A673 (cell line): ENCODE measurements at regions not wholly inside any gene's neighbourhood (a gene's known extent, or its start where the extent isn't known, plus 50 kb on each side); places are given as distances from the start of the nearest gene placed in this dataset.

Experiments
- BruUV-seq: library from RNA; stranded (reverse); fragments of 400-500 nt; replicated peaks from 2 replicates; lab custom pipeline; 2021; lab: Mats Ljungman, UMichigan
- CTCF ChIA-PET: fragments of 300-600 bp; sonication (Branson Sonifier 250); formaldehyde crosslinking; loops from one replicate; lab custom pipeline; 2022; ENCODE audit warnings: antibody characterized with exemption; lab: Charles Lee
- POLR2A ChIA-PET: fragments of 300-600 bp; sonication (Branson Sonifier 250); formaldehyde crosslinking; loops from one replicate; lab custom pipeline; 2022; ENCODE audit warnings: antibody characterized with exemption; ENCODE audit not compliant: low non-redundant PET; lab: Charles Lee
- DNase-seq: peaks from one replicate; pipeline ENCODE4 v3.0.0-alpha.2; 2015; ENCODE audit warnings: low spot score
- H3K27ac ChIP-seq: fragments of 200-600 bp; sonication (generic); 2 replicates; pipeline ENCODE4 v1.5.1; 2016; ENCODE audit warnings: mixed run types, low read depth, mild to moderate bottlenecking, mixed read lengths, antibody characterized with exemption, low read length; ENCODE audit not compliant: poor library complexity, severe bottlenecking
- H3K27me3 ChIP-seq: fragments of 200-600 bp; sonication (generic); replicated peaks from 2 replicates; pipeline ENCODE4 v1.6.1; 2017; ENCODE audit warnings: mixed run types, low read depth, mild to moderate bottlenecking, mixed read lengths, antibody characterized with exemption, low read length; ENCODE audit not compliant: insufficient read depth, poor library complexity
- H3K36me3 ChIP-seq: fragments of 200-600 bp; sonication (generic); 2 replicates; pipeline ENCODE4 v1.6.1; 2016; ENCODE audit warnings: mixed run types, mild to moderate bottlenecking, mixed read lengths, antibody characterized with exemption, low read length; ENCODE audit not compliant: insufficient read depth, poor library complexity, severe bottlenecking
- H3K4me1 ChIP-seq: fragments of 200-600 bp; sonication (generic); 2 replicates; pipeline ENCODE4 v1.6.1; 2017; ENCODE audit warnings: mixed run types, mild to moderate bottlenecking, mixed read lengths, antibody characterized with exemption, low read length; ENCODE audit not compliant: insufficient read depth, poor library complexity, severe bottlenecking
- H3K4me3 ChIP-seq: fragments of 200-600 bp; sonication (generic); 2 replicates; pipeline ENCODE4 v1.5.1; 2016; ENCODE audit warnings: low read depth, mixed run types, mild to moderate bottlenecking, mixed read lengths, low read length; ENCODE audit not compliant: poor library complexity, severe bottlenecking
- H3K9me3 ChIP-seq: fragments of 200-600 bp; sonication (generic); 2 replicates; pipeline ENCODE4 v1.6.1; 2016; ENCODE audit warnings: mixed run types, low read depth, mild to moderate bottlenecking, mixed read lengths, antibody characterized with exemption, low read length; ENCODE audit not compliant: poor library complexity, severe bottlenecking
- CTCF ChIP-seq: fragments of 300-800, 200-600 bp; sonication (generic); conservative IDR thresholded peaks from 2 replicates; pipeline ENCODE4 v1.5.1; 2017; ENCODE audit warnings: low read depth, mild to moderate bottlenecking, antibody characterized with exemption, low read length, moderate library complexity, mixed read lengths
- EZH2 ChIP-seq: fragments of 200-600 bp; sonication (generic); IDR thresholded peaks from 2 replicates; pipeline ENCODE4 v1.6.1; 2017; ENCODE audit warnings: borderline replicate concordance, low read depth, mild to moderate bottlenecking, mixed read lengths, antibody characterized with exemption, low read length; ENCODE audit not compliant: poor library complexity, severe bottlenecking
- intact Hi-C: fragments of 100-400 bp; cut with micrococcal nuclease; formaldehyde crosslinking; loops from one replicate; pipeline ENCODE4 v1.10.0; 2022; ENCODE audit not compliant: unreplicated experiment

- DNase-seq, result peak; percentile 56
- TF ChIP-seq EZH2, result no peak
- TF ChIP-seq CTCF, result no peak
- intact Hi-C loops, result no loop called here
- no peak overlapping the region for H3K4me3 ChIP-seq
- no TSS peak for BruUV-seq
- H3K27me3 ChIP-seq, result no peaks in the 10 kb centered on the region
- CTCF ChIA-PET, result no interaction called here
- H3K9me3 ChIP-seq, result peaks cover 5% of the 10 kb centered on the region
- POLR2A ChIA-PET, result no interaction called here
- H3K4me1 ChIP-seq, result no peaks in the 10 kb centered on the region
- no peaks in the 10 kb centered on the region for H3K36me3 ChIP-seq
- no peak overlapping the region for H3K27ac ChIP-seq
Observed at GRCh38 chr11:29258411-29258810, 758.4 kb downstream of the KCNA4 start.

GRCh38 chr11:29256580-29256979 lies 760.2 kb downstream of the KCNA4 start:
- DNase-seq, result no peak
- peaks cover 5% of the 10 kb centered on the region for H3K9me3 ChIP-seq
- no peaks in the 10 kb centered on the region for H3K27me3 ChIP-seq
- intact Hi-C loops, result no loop called here
- POLR2A ChIA-PET, result no interaction called here
- CTCF ChIA-PET, result no interaction called here
- H3K36me3 ChIP-seq, result no peaks in the 10 kb centered on the region
- BruUV-seq, result no TSS peak
- no peak for TF ChIP-seq EZH2
- TF ChIP-seq CTCF, result no peak
- H3K27ac ChIP-seq, result no peak overlapping the region
- H3K4me3 ChIP-seq, result no peak overlapping the region
- no peaks in the 10 kb centered on the region for H3K4me1 ChIP-seq

GRCh38 chr11:29255401-29255800 lies 761.4 kb downstream of the KCNA4 start:
- TF ChIP-seq CTCF (no peak), EZH2 (no peak)
- no peaks in the 10 kb centered on the region for H3K36me3 ChIP-seq
- CTCF ChIA-PET, result no interaction called here
- intact Hi-C loops, result no loop called here
- no peak overlapping the region for H3K27ac ChIP-seq
- no peak for DNase-seq
- no TSS peak for BruUV-seq
- POLR2A ChIA-PET, result no interaction called here
- H3K4me1 ChIP-seq, result no peaks in the 10 kb centered on the region
- peaks cover 5% of the 10 kb centered on the region for H3K9me3 ChIP-seq
- no peak overlapping the region for H3K4me3 ChIP-seq
- H3K27me3 ChIP-seq, result no peaks in the 10 kb centered on the region
